Thyroid gland (tissue), 4 donors: ENCODE measurements at regions not wholly inside any gene's neighbourhood (a gene's known extent, or its start where the extent isn't known, plus 50 kb on each side); places are given as distances from the start of the nearest gene placed in this dataset.

Source experiments
- POLR2A ChIP-seq, 2 donors: fragments of 450-650 bp; IDR thresholded peaks; one replicate each; pipeline ENCODE4 v1.6.1; 2017; ENCODE audit warnings: antibody characterized with exemption in 2 of 2, mild to moderate bottlenecking in 2 of 2, moderate library complexity in 1 of 2
- TF ChIP-seq, protein P1 (sequence below), 6 experiments: fragments of 200-600 bp in 3 of 6; fragments of 450-650 bp in 3 of 6; sonication (generic) in 3 of 6; IDR thresholded peaks; one replicate each; pipeline ENCODE4 v1.5.1; 2016 to 2019; ENCODE audit warnings: antibody characterized with exemption in 6 of 6, mild to moderate bottlenecking in 2 of 6, inconsistent platforms in 1 of 6, moderate library complexity in 1 of 6

DNA sequence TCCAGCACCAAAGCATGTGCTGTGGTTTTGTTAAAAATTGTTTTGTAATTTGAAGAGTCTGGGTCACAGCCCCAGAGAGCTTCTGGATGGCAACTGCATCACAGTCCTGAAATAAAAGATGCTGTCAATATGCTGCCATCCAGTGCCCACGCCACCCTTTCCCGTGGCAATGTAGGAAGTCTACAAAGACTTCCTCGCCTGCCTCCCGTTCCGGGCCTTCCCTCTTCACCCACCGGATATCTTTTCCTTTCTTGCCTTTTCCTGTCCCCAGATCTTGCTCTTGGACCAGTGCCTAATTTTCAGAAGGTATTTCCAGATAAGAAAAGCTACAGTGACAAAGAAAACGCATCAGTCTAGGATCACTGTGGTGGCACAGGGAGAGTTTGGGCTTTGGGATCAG, 85.3 kb upstream of the RNU6-1 start:
- TF ChIP-seq, protein P1, sequence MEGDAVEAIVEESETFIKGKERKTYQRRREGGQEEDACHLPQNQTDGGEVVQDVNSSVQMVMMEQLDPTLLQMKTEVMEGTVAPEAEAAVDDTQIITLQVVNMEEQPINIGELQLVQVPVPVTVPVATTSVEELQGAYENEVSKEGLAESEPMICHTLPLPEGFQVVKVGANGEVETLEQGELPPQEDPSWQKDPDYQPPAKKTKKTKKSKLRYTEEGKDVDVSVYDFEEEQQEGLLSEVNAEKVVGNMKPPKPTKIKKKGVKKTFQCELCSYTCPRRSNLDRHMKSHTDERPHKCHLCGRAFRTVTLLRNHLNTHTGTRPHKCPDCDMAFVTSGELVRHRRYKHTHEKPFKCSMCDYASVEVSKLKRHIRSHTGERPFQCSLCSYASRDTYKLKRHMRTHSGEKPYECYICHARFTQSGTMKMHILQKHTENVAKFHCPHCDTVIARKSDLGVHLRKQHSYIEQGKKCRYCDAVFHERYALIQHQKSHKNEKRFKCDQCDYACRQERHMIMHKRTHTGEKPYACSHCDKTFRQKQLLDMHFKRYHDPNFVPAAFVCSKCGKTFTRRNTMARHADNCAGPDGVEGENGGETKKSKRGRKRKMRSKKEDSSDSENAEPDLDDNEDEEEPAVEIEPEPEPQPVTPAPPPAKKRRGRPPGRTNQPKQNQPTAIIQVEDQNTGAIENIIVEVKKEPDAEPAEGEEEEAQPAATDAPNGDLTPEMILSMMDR (IDR thresholded peaks at IDR 0.05) = no peak
- TF ChIP-seq POLR2A (IDR thresholded peaks at IDR 0.05) = no peak
